Left ventricle myocardium inferior (tissue), 1 donor: ENCODE measurements at regions not wholly inside any gene's neighbourhood (a gene's known extent, or its start where the extent isn't known, plus 50 kb on each side); places are given as distances from the start of the nearest gene placed in this dataset.

Experiments
- DNase-seq: peaks from one replicate; pipeline ENCODE4 v3.0.0-alpha.2; 2020
- H3K27ac ChIP-seq: fragments of 200-600 bp; replicated peaks from 2 replicates; pipeline ENCODE4 v1.8.0; 2021
- H3K27me3 ChIP-seq: fragments of 200-600 bp; 2 replicates; pipeline ENCODE4 v1.8.0; 2021; ENCODE audit warnings: low read depth
- H3K36me3 ChIP-seq: fragments of 200-600 bp; 2 replicates; pipeline ENCODE4 v1.8.0; 2021
- H3K4me1 ChIP-seq: fragments of 200-600 bp; 2 replicates; pipeline ENCODE4 v1.8.0; 2021
- H3K4me3 ChIP-seq: fragments of 200-600 bp; 2 replicates; pipeline ENCODE4 v1.8.0; 2021; ENCODE audit warnings: mild to moderate bottlenecking, moderate library complexity
- H3K9me3 ChIP-seq: fragments of 200-600 bp; replicated peaks from 2 replicates; pipeline ENCODE4 v1.8.0; 2021
- CTCF ChIP-seq: fragments of 200-600 bp; IDR thresholded peaks from 2 replicates; pipeline ENCODE4 v1.8.0; 2021; ENCODE audit warnings: antibody characterized with exemption, mild to moderate bottlenecking, borderline replicate concordance
- intact Hi-C: fragments of 100-400 bp; cut with micrococcal nuclease; formaldehyde crosslinking; loops from one replicate; pipeline ENCODE4 v1.11.0; 2022
- donor health status: DM: no; HTN: yes; CAD: no; lungs with severe emphysema.

GRCh38 chr7:113825832-113826231 lies 93.0 kb downstream of the PPP1R3A start:
- Histone ChIP-seq H3K9me3 (no peaks in the 10 kb centered on the region), H3K36me3 (no peaks in the 10 kb centered on the region), H3K27ac (no peak overlapping the region), H3K4me1 (peaks cover 7% of the 10 kb centered on the region), H3K27me3 (no peaks in the 10 kb centered on the region), H3K4me3 (no peak overlapping the region)
- intact Hi-C loops = no loop called here
- no peak for TF ChIP-seq CTCF
- DNase-seq = no peak

- no peaks in the 10 kb centered on the region for H3K27me3 ChIP-seq
- no peak overlapping the region for H3K4me3 ChIP-seq
- H3K9me3 ChIP-seq = no peaks in the 10 kb centered on the region
- no peaks in the 10 kb centered on the region for H3K36me3 ChIP-seq
- no peak for TF ChIP-seq CTCF
- DNase-seq = no peak
- peaks cover 10% of the 10 kb centered on the region for H3K4me1 ChIP-seq
- peak overlapping the region; percentile 41 for H3K27ac ChIP-seq
- intact Hi-C loops = no loop called here
Measured at GRCh38 chr7:113824117-113824823, 94.5 kb downstream of the PPP1R3A start.

- Histone ChIP-seq H3K4me3 (no peak overlapping the region), H3K9me3 (no peaks in the 10 kb centered on the region), H3K27ac (no peak overlapping the region), H3K4me1 (peaks cover 26% of the 10 kb centered on the region), H3K36me3 (no peaks in the 10 kb centered on the region), H3K27me3 (no peaks in the 10 kb centered on the region)
- intact Hi-C loops = no loop called here
- no peak for DNase-seq
- no peak for TF ChIP-seq CTCF
Measured at GRCh38 chr7:113819474-113819873, 99.3 kb downstream of the PPP1R3A start.

GRCh38 chr7:113816639-113817038 lies 102.2 kb downstream of the PPP1R3A start:
- no peak for DNase-seq
- intact Hi-C loops = no loop called here
- H3K36me3 ChIP-seq = no peaks in the 10 kb centered on the region
- H3K4me1 ChIP-seq = peaks cover 26% of the 10 kb centered on the region
- no peaks in the 10 kb centered on the region for H3K27me3 ChIP-seq
- no peaks in the 10 kb centered on the region for H3K9me3 ChIP-seq
- no peak for TF ChIP-seq CTCF
- H3K4me3 ChIP-seq = no peak overlapping the region
- no peak overlapping the region for H3K27ac ChIP-seq

- Histone ChIP-seq H3K27me3 (no peaks in the 10 kb centered on the region), H3K36me3 (no peaks in the 10 kb centered on the region), H3K4me1 (peaks cover 16% of the 10 kb centered on the region), H3K27ac (no peak overlapping the region), H3K9me3 (no peaks in the 10 kb centered on the region), H3K4me3 (no peak overlapping the region)
- TF ChIP-seq CTCF = no peak
- no peak for DNase-seq
- intact Hi-C loops = no loop called here
Measured at GRCh38 chr7:113813471-113813870, 105.3 kb downstream of the PPP1R3A start.
